HepG2 (cell line): ENCODE measurements at regions not wholly inside any gene's neighbourhood (a gene's known extent, or its start where the extent isn't known, plus 50 kb on each side); places are given as distances from the start of the nearest gene placed in this dataset.

ENCODE experiments used
- ATAC-seq: fragments of 200-7000 bp; cut with Tn5 transposase; 3 replicates; pipeline ENCODE4 v1.9.1; 2020; ENCODE audit warnings: mild to moderate bottlenecking, moderate library complexity
- BruUV-seq: library from RNA; stranded (reverse); fragments of 400-500 nt; replicated peaks from 2 replicates; lab custom pipeline; 2021; lab: Mats Ljungman, UMichigan
- CTCF ChIA-PET: fragments of 300-600 bp; formaldehyde crosslinking; extraction: SDS; loops from one replicate; lab custom pipeline; 2021; ENCODE audit warnings: low total read pairs, inconsistent platforms, low intra/inter-chr PET ratio; lab: Yijun Ruan, JAX
- POLR2A ChIA-PET: fragments of 350-600 bp; sonication (Branson Sonifier 250); formaldehyde crosslinking; loops from one replicate; lab custom pipeline; 2020; ENCODE audit warnings: antibody characterized with exemption, inconsistent platforms; lab: Yijun Ruan, JAX
- DNase-seq: peaks from one replicate; pipeline ENCODE4 v3.0.0-alpha.2; 2015; ENCODE audit warnings: low spot score
- FAIRE-seq: peaks from 3 replicates; lab custom pipeline; 2011; peaks lifted over from hg19 to GRCh38; lab: Jason Lieb, UNC
- H2AFZ ChIP-seq: one replicate; pipeline ENCODE4 v1.6.1; 2011; ENCODE audit warnings: low read length, inconsistent platforms
- H3K27ac ChIP-seq: fragments of 300-600 bp; 3 replicates; pipeline ENCODE4 v1.8.0; 2011; ENCODE audit warnings: mixed run types, mild to moderate bottlenecking, mixed read lengths, low read length, inconsistent platforms; ENCODE audit not compliant: insufficient read depth; ENCODE audit errors: extremely low read length
- H3K27me3 ChIP-seq, 2 experiments: fragments of 200-600 bp in 1 of 2; 2 replicates in 1 of 2; 3 replicates in 1 of 2; pipeline versions ENCODE4 v1.6.0 to v1.8.0; 2011; ENCODE audit warnings: low read length in 2 of 2, mild to moderate bottlenecking in 2 of 2, moderate library complexity in 2 of 2, inconsistent platforms in 1 of 2; ENCODE audit not compliant: insufficient read depth in 2 of 2, control insufficient read depth in 1 of 2
- H3K36me3 ChIP-seq, 2 experiments: fragments of 200-600 bp in 1 of 2; replicated peaks in 1 of 2; 2 replicates in 1 of 2; 3 replicates in 1 of 2; pipeline versions ENCODE4 v1.5.1 to v1.8.0; 2011; ENCODE audit warnings: low read length in 2 of 2, inconsistent platforms in 1 of 2; ENCODE audit not compliant: insufficient read depth in 2 of 2, control insufficient read depth in 1 of 2
- H3K4me1 ChIP-seq: 2 replicates; pipeline ENCODE4 v1.5.1; 2012; ENCODE audit warnings: low read length, inconsistent platforms; ENCODE audit not compliant: insufficient read depth
- H3K4me2 ChIP-seq: 2 replicates; pipeline ENCODE4 v1.6.0; 2011; ENCODE audit warnings: low read depth, low read length, inconsistent platforms
- H3K4me3 ChIP-seq, 3 experiments: fragments of 200-600 bp in 1 of 3; sonication (generic), shearing (Covaris generic) in 1 of 3; replicated peaks in 1 of 3; 2 replicates each; pipeline ENCODE4 v1.5.1; 2011 to 2016; ENCODE audit warnings: low read length in 3 of 3, inconsistent platforms in 2 of 3, low read depth in 2 of 3, mild to moderate bottlenecking in 2 of 3, control low read depth in 1 of 3, mixed read lengths in 1 of 3; ENCODE audit not compliant: insufficient read depth in 1 of 3
- H3K79me2 ChIP-seq: one replicate; pipeline ENCODE4 v1.6.1; 2011; ENCODE audit warnings: low read length, inconsistent platforms; ENCODE audit not compliant: insufficient read depth
- H3K9ac ChIP-seq: 2 replicates; pipeline ENCODE4 v1.6.0; 2011; ENCODE audit warnings: mild to moderate bottlenecking, low read depth, low read length, inconsistent platforms; ENCODE audit not compliant: insufficient read depth
- H3K9me3 ChIP-seq: 2 replicates; pipeline ENCODE4 v1.5.1; 2012; ENCODE audit warnings: mild to moderate bottlenecking, low read length
- H4K20me1 ChIP-seq: 2 replicates; pipeline ENCODE4 v1.6.0; 2011; ENCODE audit warnings: inconsistent platforms, mild to moderate bottlenecking, low read length, moderate library complexity; ENCODE audit not compliant: insufficient read depth
- KDM5A ChIP-seq: fragments of 200-600 bp; sonication (generic); IDR thresholded peaks from 2 replicates; pipeline ENCODE4 v1.7.0; 2018; ENCODE audit warnings: antibody characterized with exemption, mild to moderate bottlenecking, low read length, borderline replicate concordance
- MLXIP ChIP-seq: sonication (generic); formaldehyde crosslinking; IDR thresholded peaks from 2 replicates; pipeline ENCODE4 v1.9.0; 2021; ENCODE audit warnings: missing genetic modification reagents, borderline replicate concordance
- NR2F6 ChIP-seq, 2 experiments: IDR thresholded peaks; 2 replicates each; pipeline ENCODE4 v1.6.1; 2016; ENCODE audit warnings: antibody characterized with exemption in 1 of 2, mild to moderate bottlenecking in 1 of 2
- WIZ ChIP-seq: sonication (generic); formaldehyde crosslinking; IDR thresholded peaks from 2 replicates; pipeline ENCODE4 v1.5.1; 2020; ENCODE audit warnings: mild to moderate bottlenecking, missing genetic modification reagents
- ZBTB37 ChIP-seq: sonication (generic); formaldehyde crosslinking; IDR thresholded peaks from 2 replicates; pipeline ENCODE4 v1.4.0; 2020; ENCODE audit warnings: mild to moderate bottlenecking, missing genetic modification reagents
- ZFP37 ChIP-seq: sonication (generic); formaldehyde crosslinking; IDR thresholded peaks from 2 replicates; pipeline ENCODE4 v1.4.0; 2020; ENCODE audit warnings: missing genetic modification reagents, borderline replicate concordance
- ZNF225 ChIP-seq: sonication (generic); formaldehyde crosslinking; IDR thresholded peaks from 2 replicates; pipeline ENCODE4 v1.4.0; 2020; ENCODE audit warnings: mild to moderate bottlenecking, missing genetic modification reagents
- ZNF235 ChIP-seq: sonication (generic); formaldehyde crosslinking; IDR thresholded peaks from 2 replicates; pipeline ENCODE4 v1.8.1; 2023; ENCODE audit warnings: mild to moderate bottlenecking, missing genetic modification reagents, borderline replicate concordance
- WGBS: methylation state at CpG from one replicate; pipeline ENCODE4 v1.1.6; 2017; ENCODE audit warnings: low lambda C conversion rate; 5-methylcytosine and 5-hydroxymethylcytosine counted together
- in situ Hi-C: cut with HindIII; loops from 2 replicates; pipeline ENCODE4 v1.10.0; 2017; ENCODE audit warnings: low pct_unique_long_range_greater_than_20kb; ENCODE audit not compliant: extremely low pct_ligation_motif_present
- intact Hi-C: fragments of 100-400 bp; cut with micrococcal nuclease; formaldehyde crosslinking; loops from one replicate; pipeline ENCODE4 v1.10.0; 2022; ENCODE audit not compliant: unreplicated experiment

- H3K79me2 ChIP-seq = no peaks in the 10 kb centered on the region
- H3K27ac ChIP-seq = no peak overlapping the region
- H3K4me1 ChIP-seq = no peaks in the 10 kb centered on the region
- H3K9me3 ChIP-seq = no peaks in the 10 kb centered on the region
- H2AFZ ChIP-seq = no peak overlapping the region
- peaks cover 0 to 8% of the 10 kb centered on the region in 2 experiments; a peak in 2 of 5 replicates for H3K36me3 ChIP-seq
- ChIA-PET POLR2A (no interaction called here), CTCF (no interaction called here)
- TF ChIP-seq ZBTB37 (CRISPR knock-in tag) (no peak), NR2F6 (IDR thresholded peaks at IDR 0.05) (no peak), NR2F6 (CRISPR knock-in tag; IDR thresholded peaks at IDR 0.05) (no peak), KDM5A (no peak), MLXIP (CRISPR knock-in tag) (no peak), ZNF225 (CRISPR knock-in tag) (no peak), ZNF235 (CRISPR knock-in tag) (no peak), WIZ (CRISPR knock-in tag) (no peak), ZFP37 (CRISPR knock-in tag) (no peak)
- H3K9ac ChIP-seq = no peak overlapping the region
- no peak for ATAC-seq
- BruUV-seq = no TSS peak
- 96% methylated on average over 1 of the region's 1 CpG for WGBS
- no peak overlapping the region for H3K4me3 ChIP-seq
- H3K4me2 ChIP-seq = no peak overlapping the region
- intact Hi-C loops = no loop called here
- DNase-seq = no peak
- in situ Hi-C loops = no loop called here
- no peaks in the 10 kb centered on the region for H3K27me3 ChIP-seq
- no peak for FAIRE-seq
- no peaks in the 10 kb centered on the region for H4K20me1 ChIP-seq
Observed at GRCh38 chr18:46256078-46256477, 151.9 kb downstream of the HAUS1 start.
